HCT116 (cell line): ENCODE measurements at regions not wholly inside any gene's neighbourhood (a gene's known extent, or its start where the extent isn't known, plus 50 kb on each side); places are given as distances from the start of the nearest gene placed in this dataset.

Source experiments
- ATAC-seq: fragments of 200-7000 bp; cut with Tn5 transposase; 2 replicates; pipeline ENCODE4 v1.9.1; 2020; ENCODE audit warnings: mild to moderate bottlenecking, moderate library complexity
- BruUV-seq: library from RNA; stranded (reverse); fragments of 400-500 nt; replicated peaks from 2 replicates; lab custom pipeline; 2021; lab: Mats Ljungman, UMichigan
- CTCF ChIA-PET: fragments of 300-600 bp; sonication (Branson Sonifier 250); formaldehyde crosslinking; loops from one replicate; lab custom pipeline; 2021; ENCODE audit warnings: antibody characterized with exemption; lab: Charles Lee
- POLR2A ChIA-PET: fragments of 300-600, 350-600 bp; sonication (Branson Sonifier 250); formaldehyde crosslinking; loops from one replicate; lab custom pipeline; 2021; ENCODE audit warnings: antibody characterized with exemption; lab: Charles Lee
- RAD21 ChIA-PET, 2 experiments: fragments of 300-600 bp; sonication (Branson Sonifier 250); formaldehyde crosslinking; loops; one replicate each; lab custom pipeline; 2023; ENCODE audit warnings: low total read pairs in 2 of 2; ENCODE audit not compliant: uncharacterized antibody in 2 of 2, unreplicated experiment in 2 of 2, low non-redundant PET in 1 of 2; lab: Charles Lee
- DNase-seq: peaks from one replicate; pipeline ENCODE4 v3.0.0-alpha.2; 2010; ENCODE audit warnings: low read depth, low spot score
- H2AFZ ChIP-seq: fragments of 200-600 bp; shearing (Covaris generic), sonication (generic); 2 replicates; pipeline ENCODE4 v1.6.1; 2017; ENCODE audit warnings: low read depth, mixed run types, mixed read lengths, antibody characterized with exemption, low read length; ENCODE audit not compliant: poor library complexity, severe bottlenecking
- H3K27ac ChIP-seq: 2 replicates; pipeline ENCODE4 v1.5.1; 2012; ENCODE audit warnings: low read depth, low read length
- H3K27me3 ChIP-seq: fragments of 200-600 bp; sonication (generic); 2 replicates; pipeline ENCODE4 v1.6.1; 2016; ENCODE audit warnings: mixed run types, low read length, mixed read lengths; ENCODE audit not compliant: insufficient read depth
- H3K36me3 ChIP-seq, 2 experiments: fragments of 200-500 bp in 1 of 2; fragments of 200-600 bp in 1 of 2; sonication (Bioruptor generic) in 1 of 2; sonication (generic) in 1 of 2; 2 replicates each; pipeline versions ENCODE4 v1.5.1 to v1.6.1; 2014 to 2016; ENCODE audit warnings: low read length in 2 of 2, inconsistent platforms in 1 of 2, mixed read lengths in 1 of 2, mixed run types in 1 of 2; ENCODE audit not compliant: insufficient read depth in 2 of 2, control insufficient read depth in 1 of 2
- H3K4me1 ChIP-seq, 2 experiments: fragments of 200-600 bp in 1 of 2; sonication (generic) in 1 of 2; 2 replicates each; pipeline versions ENCODE4 v1.5.1 to v1.6.1; 2012 to 2017; ENCODE audit warnings: low read length in 2 of 2, inconsistent platforms in 1 of 2, mild to moderate bottlenecking in 1 of 2, mixed read lengths in 1 of 2, mixed run types in 1 of 2, moderate library complexity in 1 of 2; ENCODE audit not compliant: insufficient read depth in 2 of 2, control insufficient read depth in 1 of 2
- H3K4me2 ChIP-seq: fragments of 200-600 bp; sonication (generic); 2 replicates; pipeline ENCODE4 v1.6.1; 2017; ENCODE audit warnings: mixed run types, low read length, mixed read lengths
- H3K4me3 ChIP-seq, 2 experiments: fragments of 200-600 bp in 1 of 2; sonication (generic) in 1 of 2; replicated peaks in 1 of 2; 2 replicates each; pipeline ENCODE4 v1.5.1; 2011 to 2016; ENCODE audit warnings: low read length in 2 of 2, control low read depth in 1 of 2, low read depth in 1 of 2, mild to moderate bottlenecking in 1 of 2, mixed read lengths in 1 of 2, mixed run types in 1 of 2
- H3K79me2 ChIP-seq: fragments of 200-600 bp; sonication (generic); 2 replicates; pipeline ENCODE4 v1.6.1; 2017; ENCODE audit warnings: mild to moderate bottlenecking, mixed run types, low read length, moderate library complexity, mixed read lengths; ENCODE audit not compliant: insufficient read depth
- H3K9ac ChIP-seq: fragments of 200-600 bp; sonication (generic); 2 replicates; pipeline ENCODE4 v1.6.1; 2016; ENCODE audit warnings: low read length, mixed read lengths
- H3K9me2 ChIP-seq: fragments of 200-600 bp; sonication (generic), shearing (Covaris generic); 2 replicates; pipeline ENCODE4 v1.6.1; 2017; ENCODE audit warnings: mixed run types, mild to moderate bottlenecking, moderate library complexity; ENCODE audit not compliant: insufficient read depth
- H3K9me3 ChIP-seq, 2 experiments: fragments of 200-500 bp in 1 of 2; fragments of 200-600 bp in 1 of 2; sonication (Bioruptor generic) in 1 of 2; sonication (generic) in 1 of 2; 2 replicates each; pipeline ENCODE4 v1.6.1; 2014 to 2017; ENCODE audit warnings: low read length in 2 of 2, mixed read lengths in 2 of 2, inconsistent platforms in 1 of 2, low read depth in 1 of 2, mild to moderate bottlenecking in 1 of 2, mixed run types in 1 of 2, moderate library complexity in 1 of 2; ENCODE audit not compliant: control insufficient read depth in 1 of 2, insufficient read depth in 1 of 2
- H4K20me1 ChIP-seq: fragments of 200-600 bp; sonication (generic), shearing (Covaris generic); 2 replicates; pipeline ENCODE4 v1.6.1; 2017; ENCODE audit warnings: mixed run types, mild to moderate bottlenecking, moderate library complexity; ENCODE audit not compliant: insufficient read depth
- CEBPB ChIP-seq: IDR thresholded peaks from 2 replicates; pipeline ENCODE4 v1.6.1; 2012; ENCODE audit warnings: low read depth
- EGR1 ChIP-seq: IDR thresholded peaks from 2 replicates; pipeline ENCODE4 v1.6.1; 2012; ENCODE audit warnings: low read depth
- ELF1 ChIP-seq: IDR thresholded peaks from 2 replicates; pipeline ENCODE4 v1.6.1; 2012; ENCODE audit warnings: low read depth, borderline replicate concordance
- EZH2 ChIP-seq: fragments of 200-600 bp; sonication (generic); IDR thresholded peaks from 2 replicates; pipeline ENCODE4 v1.6.1; 2017; ENCODE audit warnings: antibody characterized with exemption, mixed run types
- EZH2phosphoT487 ChIP-seq: fragments of 200-600 bp; IDR thresholded peaks from 2 replicates; pipeline ENCODE4 v1.6.1; 2018; ENCODE audit warnings: antibody characterized with exemption, borderline replicate concordance
- MAX ChIP-seq: IDR thresholded peaks from 2 replicates; pipeline ENCODE4 v1.6.1; 2012
- POLR2A ChIP-seq: IDR thresholded peaks from 2 replicates; pipeline ENCODE4 v1.7.0; 2011; ENCODE audit warnings: borderline replicate concordance; ENCODE audit not compliant: insufficient read depth, insufficient read length; ENCODE audit errors: extremely low read depth
- RAD21 ChIP-seq: IDR thresholded peaks from 2 replicates; pipeline ENCODE4 v1.6.1; 2012; ENCODE audit warnings: low read depth, mild to moderate bottlenecking
- SRF ChIP-seq: IDR thresholded peaks from 2 replicates; pipeline ENCODE4 v1.6.1; 2012; ENCODE audit warnings: low read depth
- YY1 ChIP-seq: IDR thresholded peaks from 2 replicates; pipeline ENCODE4 v1.6.1; 2011; ENCODE audit warnings: low read length, low read depth, moderate library complexity, mild to moderate bottlenecking; ENCODE audit not compliant: insufficient replicate concordance; ENCODE audit errors: extremely low read depth
- ZFX ChIP-seq: fragments of 450-650 bp; IDR thresholded peaks from 2 replicates; pipeline ENCODE4 v1.6.1; 2017
- ZNF274 ChIP-seq: fragments of 200-500 bp; sonication (Bioruptor generic); IDR thresholded peaks from 2 replicates; pipeline ENCODE4 v1.6.1; 2014; ENCODE audit warnings: mild to moderate bottlenecking, low read depth, low read length, inconsistent platforms
- intact Hi-C: fragments of 100-400 bp; cut with micrococcal nuclease; formaldehyde crosslinking; loops from 2 replicates; pipeline ENCODE4 v1.10.0; 2022
- TF ChIP-seq, protein P1 (sequence below), 3 experiments: fragments of 200-600 bp in 1 of 3; sonication (generic) in 1 of 3; IDR thresholded peaks in 2 of 3; conservative IDR thresholded peaks in 1 of 3; 2 replicates each; pipeline ENCODE4 v1.5.1; 2012 to 2017; ENCODE audit warnings: low read depth in 2 of 3, low read length in 2 of 3, antibody characterized with exemption in 1 of 3, borderline replicate concordance in 1 of 3, control low read depth in 1 of 3, mild to moderate bottlenecking in 1 of 3, mixed read lengths in 1 of 3, mixed run types in 1 of 3, moderate library complexity in 1 of 3; ENCODE audit not compliant: insufficient read depth in 1 of 3
- TF ChIP-seq, protein P2 (sequence below): IDR thresholded peaks from 2 replicates; pipeline ENCODE4 v1.6.1; 2012
- TF ChIP-seq, protein P3 (sequence below): IDR thresholded peaks from 2 replicates; pipeline ENCODE4 v1.6.1; 2012; ENCODE audit warnings: low read depth

DNA sequence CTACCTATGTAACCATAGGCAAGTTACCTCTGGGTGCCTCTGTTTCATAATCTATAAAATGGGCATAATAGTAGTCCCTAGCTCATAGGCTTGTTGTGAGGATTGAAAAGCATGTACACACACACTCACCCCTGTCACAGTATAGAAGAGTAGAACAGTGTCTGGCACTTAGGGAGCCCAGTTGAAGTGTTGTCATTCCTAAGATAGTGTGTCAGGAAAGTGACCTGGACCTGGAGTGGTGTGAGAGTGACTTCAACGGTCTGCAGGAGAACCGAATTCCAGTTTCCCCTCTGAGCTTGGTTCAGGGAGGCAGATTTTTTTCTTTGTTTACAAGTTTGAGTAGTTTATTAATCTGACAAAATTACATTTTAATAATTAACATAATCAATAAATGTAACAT lies 229.9 kb upstream of the MAP3K7 start:
- ChIA-PET CTCF (no interaction called here), RAD21 (no interaction called here), POLR2A (no interaction called here)
- Histone ChIP-seq H4K20me1 (no peaks in the 10 kb centered on the region), H3K9me3 (no peaks in the 10 kb centered on the region), H3K27me3 (no peaks in the 10 kb centered on the region; the same call in none of the 2 replicates), H3K4me3 (no peak overlapping the region), H3K4me1 (no peaks in the 10 kb centered on the region), H2AFZ (no peak overlapping the region), H3K79me2 (no peaks in the 10 kb centered on the region)
- DNase-seq = no peak
- intact Hi-C loops = no loop called here
- TF ChIP-seq, protein P1, sequence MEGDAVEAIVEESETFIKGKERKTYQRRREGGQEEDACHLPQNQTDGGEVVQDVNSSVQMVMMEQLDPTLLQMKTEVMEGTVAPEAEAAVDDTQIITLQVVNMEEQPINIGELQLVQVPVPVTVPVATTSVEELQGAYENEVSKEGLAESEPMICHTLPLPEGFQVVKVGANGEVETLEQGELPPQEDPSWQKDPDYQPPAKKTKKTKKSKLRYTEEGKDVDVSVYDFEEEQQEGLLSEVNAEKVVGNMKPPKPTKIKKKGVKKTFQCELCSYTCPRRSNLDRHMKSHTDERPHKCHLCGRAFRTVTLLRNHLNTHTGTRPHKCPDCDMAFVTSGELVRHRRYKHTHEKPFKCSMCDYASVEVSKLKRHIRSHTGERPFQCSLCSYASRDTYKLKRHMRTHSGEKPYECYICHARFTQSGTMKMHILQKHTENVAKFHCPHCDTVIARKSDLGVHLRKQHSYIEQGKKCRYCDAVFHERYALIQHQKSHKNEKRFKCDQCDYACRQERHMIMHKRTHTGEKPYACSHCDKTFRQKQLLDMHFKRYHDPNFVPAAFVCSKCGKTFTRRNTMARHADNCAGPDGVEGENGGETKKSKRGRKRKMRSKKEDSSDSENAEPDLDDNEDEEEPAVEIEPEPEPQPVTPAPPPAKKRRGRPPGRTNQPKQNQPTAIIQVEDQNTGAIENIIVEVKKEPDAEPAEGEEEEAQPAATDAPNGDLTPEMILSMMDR (IDR thresholded peaks at IDR 0.05 in 2 of 3, conservative IDR thresholded peaks at IDR 0.05 in 1 of 3; ENCODE audit: borderline replicate concordance in 1 of 3, insufficient read depth in 1 of 3, low read depth in 2 of 3, low read length in 2 of 3) = no peak
- TF ChIP-seq EZH2 (no peak), RAD21 (no peak), YY1 (no peak), ZFX (no peak), EZH2phosphoT487 (no peak), EGR1 (no peak), CEBPB (no peak), POLR2A (no peak), SRF (no peak), ELF1 (no peak), ZNF274 (no peak), MAX (no peak)
- TF ChIP-seq, protein P2, sequence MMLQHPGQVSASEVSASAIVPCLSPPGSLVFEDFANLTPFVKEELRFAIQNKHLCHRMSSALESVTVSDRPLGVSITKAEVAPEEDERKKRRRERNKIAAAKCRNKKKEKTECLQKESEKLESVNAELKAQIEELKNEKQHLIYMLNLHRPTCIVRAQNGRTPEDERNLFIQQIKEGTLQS = no peak
- TF ChIP-seq, protein P3, sequence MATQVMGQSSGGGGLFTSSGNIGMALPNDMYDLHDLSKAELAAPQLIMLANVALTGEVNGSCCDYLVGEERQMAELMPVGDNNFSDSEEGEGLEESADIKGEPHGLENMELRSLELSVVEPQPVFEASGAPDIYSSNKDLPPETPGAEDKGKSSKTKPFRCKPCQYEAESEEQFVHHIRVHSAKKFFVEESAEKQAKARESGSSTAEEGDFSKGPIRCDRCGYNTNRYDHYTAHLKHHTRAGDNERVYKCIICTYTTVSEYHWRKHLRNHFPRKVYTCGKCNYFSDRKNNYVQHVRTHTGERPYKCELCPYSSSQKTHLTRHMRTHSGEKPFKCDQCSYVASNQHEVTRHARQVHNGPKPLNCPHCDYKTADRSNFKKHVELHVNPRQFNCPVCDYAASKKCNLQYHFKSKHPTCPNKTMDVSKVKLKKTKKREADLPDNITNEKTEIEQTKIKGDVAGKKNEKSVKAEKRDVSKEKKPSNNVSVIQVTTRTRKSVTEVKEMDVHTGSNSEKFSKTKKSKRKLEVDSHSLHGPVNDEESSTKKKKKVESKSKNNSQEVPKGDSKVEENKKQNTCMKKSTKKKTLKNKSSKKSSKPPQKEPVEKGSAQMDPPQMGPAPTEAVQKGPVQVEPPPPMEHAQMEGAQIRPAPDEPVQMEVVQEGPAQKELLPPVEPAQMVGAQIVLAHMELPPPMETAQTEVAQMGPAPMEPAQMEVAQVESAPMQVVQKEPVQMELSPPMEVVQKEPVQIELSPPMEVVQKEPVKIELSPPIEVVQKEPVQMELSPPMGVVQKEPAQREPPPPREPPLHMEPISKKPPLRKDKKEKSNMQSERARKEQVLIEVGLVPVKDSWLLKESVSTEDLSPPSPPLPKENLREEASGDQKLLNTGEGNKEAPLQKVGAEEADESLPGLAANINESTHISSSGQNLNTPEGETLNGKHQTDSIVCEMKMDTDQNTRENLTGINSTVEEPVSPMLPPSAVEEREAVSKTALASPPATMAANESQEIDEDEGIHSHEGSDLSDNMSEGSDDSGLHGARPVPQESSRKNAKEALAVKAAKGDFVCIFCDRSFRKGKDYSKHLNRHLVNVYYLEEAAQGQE = no peak
- TF ChIP-seq, all 23 proteins: peak for 0
- no TSS peak for BruUV-seq
- H3K9me2 ChIP-seq = no peaks in the 10 kb centered on the region
- no peaks in the 10 kb centered on the region for H3K36me3 ChIP-seq
- no peak for ATAC-seq
- H3K4me2 ChIP-seq = no peak overlapping the region
- H3K9ac ChIP-seq = no peak overlapping the region
- no peak overlapping the region for H3K27ac ChIP-seq
